ENCODE measurements at regions not wholly inside any gene's neighbourhood (a gene's known extent, or its start where the extent isn't known, plus 50 kb on each side); places are given as distances from the start of the nearest gene placed in this dataset.

DNA sequence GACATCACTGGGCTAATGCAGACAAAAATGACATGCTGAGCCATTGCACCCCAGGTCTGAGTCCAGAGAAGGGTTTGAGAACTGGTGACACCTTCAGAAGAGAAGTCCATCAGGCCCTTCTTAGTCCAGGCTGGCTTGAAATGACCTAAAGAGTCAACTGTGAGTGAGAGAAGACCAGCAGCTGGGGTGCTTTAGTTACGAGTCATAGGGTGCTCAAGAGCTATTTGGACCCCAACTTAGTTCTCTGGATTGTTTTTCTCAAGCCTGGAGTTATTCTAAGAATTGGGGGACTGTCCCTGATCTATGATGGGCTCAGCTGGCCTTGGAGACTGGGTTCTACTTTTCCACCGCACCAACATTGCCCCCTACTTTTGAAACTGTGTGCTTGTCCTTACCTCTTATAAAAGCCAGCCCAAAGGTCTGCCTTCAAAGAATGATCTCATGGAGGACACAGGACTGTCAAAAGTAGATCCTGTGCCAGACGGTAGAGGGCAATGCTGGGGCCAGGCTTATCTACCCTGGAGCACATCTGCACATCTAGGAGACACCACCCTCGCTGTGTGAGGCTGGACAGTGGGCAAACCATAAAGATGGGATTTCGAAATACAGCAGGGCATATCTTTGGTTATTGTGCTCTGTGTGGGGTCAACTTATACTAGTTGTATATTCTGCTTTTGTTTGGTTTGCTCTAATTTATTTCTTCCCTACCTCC, 333.0 kb upstream of the SLC14A2 start:
- no peak for TF ChIP-seq EP300 (IDR thresholded peaks at IDR 0.05)
- H3K27ac ChIP-seq (replicated peaks in 1 of 4), result no peak overlapping the region
- H3K36me3 ChIP-seq, result no peaks in the 10 kb centered on the region
- no peaks in the 10 kb centered on the region for H3K27me3 ChIP-seq
- WGBS, result 91% methylated on average over 5 of the region's 5 CpGs
- H3K4me3 ChIP-seq, result no peak overlapping the region
- intact Hi-C loops (cut with DNase I), result no loop called here
- peaks cover 0 to 4% (median 0%) of the 10 kb centered on the region in 4 donors for H3K9me3 ChIP-seq
- H3K4me1 ChIP-seq, result no peaks in the 10 kb centered on the region
- no peak for DNase-seq (ENCODE audit: extremely low spot score)

DNA sequence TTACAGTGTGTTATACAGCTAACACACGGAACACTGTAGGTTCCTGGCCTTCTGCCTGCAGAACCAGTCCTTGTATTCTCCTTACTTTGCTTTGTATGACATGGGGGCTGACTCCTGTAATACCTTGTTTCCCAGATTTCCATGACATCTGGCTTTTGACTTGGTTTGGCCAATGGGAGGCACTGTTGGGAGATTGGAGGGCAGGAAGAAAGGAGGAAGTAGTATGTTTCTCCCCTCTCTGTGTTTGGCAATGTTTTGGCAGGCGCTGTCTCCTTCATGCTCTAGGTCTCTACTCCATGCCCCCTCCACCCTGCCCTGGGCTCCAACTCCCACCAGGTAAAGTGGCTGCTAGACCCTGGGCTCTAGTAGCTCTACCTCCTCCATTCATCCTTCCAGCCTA, 331.1 kb upstream of the SLC14A2 start:
- DNase-seq (ENCODE audit: extremely low spot score), result no peak
- no peaks in the 10 kb centered on the region for H3K4me1 ChIP-seq

DNA sequence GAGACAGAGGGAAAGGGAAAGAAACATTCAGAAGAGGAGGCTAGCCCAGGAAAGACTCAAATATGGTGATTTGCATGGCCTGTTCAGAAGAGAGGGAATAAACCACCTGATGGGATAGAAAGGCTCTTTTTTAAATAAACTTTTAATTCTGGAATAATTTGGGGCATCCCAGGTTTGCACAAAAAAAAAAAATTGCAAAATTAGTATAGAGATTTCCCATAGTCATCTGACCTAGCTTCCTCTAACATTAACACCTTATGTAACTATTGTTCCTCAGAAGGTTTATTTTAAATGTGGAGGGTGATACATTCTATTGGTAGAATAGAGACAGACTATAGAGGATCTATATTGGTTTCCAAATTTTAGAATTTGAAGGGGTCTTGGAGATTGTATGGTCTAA, 330.4 kb upstream of the SLC14A2 start:
- Histone ChIP-seq H3K36me3 (no peaks in the 10 kb centered on the region), H3K27ac (replicated peaks in 1 of 4) (no peak overlapping the region), H3K4me3 (no peak overlapping the region), H3K4me1 (no peaks in the 10 kb centered on the region), H3K9me3 (peaks cover 0 to 4% (median 0%) of the 10 kb centered on the region in 4 donors), H3K27me3 (no peaks in the 10 kb centered on the region)
- no peak for DNase-seq (ENCODE audit: extremely low spot score)
- intact Hi-C loops (cut with DNase I), result no loop called here
- TF ChIP-seq POLR2A (IDR thresholded peaks at IDR 0.05; ENCODE audit: low read depth) (no peak), POLR2AphosphoS5 (IDR thresholded peaks at IDR 0.05) (no peak), EP300 (IDR thresholded peaks at IDR 0.05) (no peak)
- TF ChIP-seq, protein P1, sequence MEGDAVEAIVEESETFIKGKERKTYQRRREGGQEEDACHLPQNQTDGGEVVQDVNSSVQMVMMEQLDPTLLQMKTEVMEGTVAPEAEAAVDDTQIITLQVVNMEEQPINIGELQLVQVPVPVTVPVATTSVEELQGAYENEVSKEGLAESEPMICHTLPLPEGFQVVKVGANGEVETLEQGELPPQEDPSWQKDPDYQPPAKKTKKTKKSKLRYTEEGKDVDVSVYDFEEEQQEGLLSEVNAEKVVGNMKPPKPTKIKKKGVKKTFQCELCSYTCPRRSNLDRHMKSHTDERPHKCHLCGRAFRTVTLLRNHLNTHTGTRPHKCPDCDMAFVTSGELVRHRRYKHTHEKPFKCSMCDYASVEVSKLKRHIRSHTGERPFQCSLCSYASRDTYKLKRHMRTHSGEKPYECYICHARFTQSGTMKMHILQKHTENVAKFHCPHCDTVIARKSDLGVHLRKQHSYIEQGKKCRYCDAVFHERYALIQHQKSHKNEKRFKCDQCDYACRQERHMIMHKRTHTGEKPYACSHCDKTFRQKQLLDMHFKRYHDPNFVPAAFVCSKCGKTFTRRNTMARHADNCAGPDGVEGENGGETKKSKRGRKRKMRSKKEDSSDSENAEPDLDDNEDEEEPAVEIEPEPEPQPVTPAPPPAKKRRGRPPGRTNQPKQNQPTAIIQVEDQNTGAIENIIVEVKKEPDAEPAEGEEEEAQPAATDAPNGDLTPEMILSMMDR (IDR thresholded peaks at IDR 0.05), result no peak

More for the DNA sequence above, 331.1 kb upstream of the SLC14A2 start:
- H3K4me3 ChIP-seq, result no peak overlapping the region
- TF ChIP-seq POLR2A (IDR thresholded peaks at IDR 0.05; ENCODE audit: low read depth), result no peak
- TF ChIP-seq EP300 (IDR thresholded peaks at IDR 0.05), result no peak
- TF ChIP-seq POLR2AphosphoS5 (IDR thresholded peaks at IDR 0.05), result no peak
- TF ChIP-seq, protein P1 (IDR thresholded peaks at IDR 0.05), result no peak
- intact Hi-C loops (cut with DNase I), result no loop called here
- no peaks in the 10 kb centered on the region for H3K27me3 ChIP-seq
- H3K27ac ChIP-seq (replicated peaks in 1 of 4), result no peak overlapping the region
- 95% methylated on average over 2 of the region's 2 CpGs for WGBS
- no peaks in the 10 kb centered on the region for H3K36me3 ChIP-seq
- H3K9me3 ChIP-seq, result peaks cover 0 to 4% (median 0%) of the 10 kb centered on the region in 4 donors

DNA sequence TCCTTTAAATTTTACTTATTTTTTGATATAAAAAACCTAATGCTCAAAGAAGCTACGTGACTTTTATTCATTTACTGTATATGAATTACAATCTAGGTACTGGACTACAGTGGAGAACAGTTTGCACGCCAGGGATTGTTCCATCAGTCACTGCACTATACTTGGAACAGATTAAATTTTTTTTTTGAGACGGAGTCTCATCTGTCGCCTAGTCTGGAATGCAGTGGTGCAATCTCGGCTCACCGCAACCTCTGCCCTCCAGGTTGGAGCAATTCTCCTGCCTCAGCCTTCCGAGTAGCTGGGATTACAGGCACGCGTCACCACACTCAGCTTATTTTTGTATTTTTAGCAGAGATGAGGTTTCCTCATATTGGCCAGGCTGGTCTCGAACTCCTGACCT, 330.0 kb upstream of the SLC14A2 start:
- no peak for DNase-seq (ENCODE audit: extremely low spot score)
- Histone ChIP-seq H3K9me3 (peaks cover 0 to 4% (median 0%) of the 10 kb centered on the region in 4 donors), H3K36me3 (no peaks in the 10 kb centered on the region), H3K4me1 (no peaks in the 10 kb centered on the region), H3K4me3 (no peak overlapping the region), H3K27me3 (no peaks in the 10 kb centered on the region), H3K27ac (replicated peaks in 1 of 4) (no peak overlapping the region)
- intact Hi-C loops (cut with DNase I), result no loop called here
- WGBS, result 96% methylated on average over 10 of the region's 10 CpGs
- TF ChIP-seq EP300 (IDR thresholded peaks at IDR 0.05) (no peak), POLR2AphosphoS5 (IDR thresholded peaks at IDR 0.05) (no peak), POLR2A (IDR thresholded peaks at IDR 0.05; ENCODE audit: low read depth) (no peak)
- TF ChIP-seq, protein P1 (IDR thresholded peaks at IDR 0.05), result no peak

DNA sequence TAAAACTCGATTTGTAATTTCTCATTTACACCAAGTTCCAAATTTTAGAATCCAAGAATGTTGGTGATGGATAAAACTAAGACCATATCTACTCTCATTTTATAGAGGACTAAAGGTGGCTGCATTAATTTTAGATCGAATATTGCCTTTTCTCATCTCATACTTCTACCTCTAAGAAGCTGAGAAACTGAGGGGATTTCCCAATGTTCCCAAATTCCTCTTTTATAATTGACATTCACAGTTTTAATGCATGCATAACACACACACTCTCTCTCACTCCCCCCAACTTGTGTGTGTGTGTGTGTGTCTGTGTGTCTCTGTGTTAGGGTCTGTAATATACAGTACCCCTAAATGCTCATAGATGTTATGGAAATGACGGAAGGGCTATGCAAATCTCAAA, 328.8 kb upstream of the SLC14A2 start:
- Histone ChIP-seq H3K4me3 (no peak overlapping the region), H3K4me1 (no peaks in the 10 kb centered on the region), H3K9me3 (peaks cover 0 to 3% (median 0%) of the 10 kb centered on the region in 4 donors), H3K27ac (replicated peaks in 1 of 4) (no peak overlapping the region), H3K36me3 (no peaks in the 10 kb centered on the region), H3K27me3 (no peaks in the 10 kb centered on the region)
- no peak for DNase-seq (ENCODE audit: extremely low spot score)
- 90% methylated on average over 3 of the region's 3 CpGs for WGBS
- TF ChIP-seq POLR2A (IDR thresholded peaks at IDR 0.05; ENCODE audit: low read depth), result no peak
- TF ChIP-seq, protein P1 (IDR thresholded peaks at IDR 0.05), result no peak
- TF ChIP-seq POLR2AphosphoS5 (IDR thresholded peaks at IDR 0.05), result no peak
- no peak for TF ChIP-seq EP300 (IDR thresholded peaks at IDR 0.05)
- intact Hi-C loops (cut with DNase I), result no loop called here
